GM23338 (cell line): ENCODE measurements at regions not wholly inside any gene's neighbourhood (a gene's known extent, or its start where the extent isn't known, plus 50 kb on each side); places are given as distances from the start of the nearest gene placed in this dataset.

Experiments used
- ATAC-seq: fragments of 200-7000 bp; cut with Tn5 transposase; 3 replicates; pipeline ENCODE4 v1.9.1; 2020
- DNase-seq: peaks from one replicate; pipeline ENCODE4 v3.0.0-alpha.2; 2015; ENCODE audit warnings: low spot score
- H2AFZ ChIP-seq: fragments of 200-600 bp; sonication (generic); 2 replicates; pipeline ENCODE4 v1.8.0; 2016; ENCODE audit warnings: antibody characterized with exemption, mild to moderate bottlenecking, moderate library complexity
- H3F3A ChIP-seq: fragments of 200-600 bp; sonication (generic); replicated peaks from 2 replicates; pipeline ENCODE4 v1.8.0; 2017; ENCODE audit warnings: antibody characterized with exemption, mixed run types, low read depth
- H3K27ac ChIP-seq: fragments of 200-600 bp; sonication (generic); 2 replicates; pipeline ENCODE4 v1.6.1; 2016; ENCODE audit warnings: low read depth
- H3K27me3 ChIP-seq: fragments of 200-600 bp; sonication (generic); 2 replicates; pipeline ENCODE4 v1.8.0; 2016; ENCODE audit warnings: mild to moderate bottlenecking, mixed run types, moderate library complexity; ENCODE audit not compliant: insufficient read depth
- H3K36me3 ChIP-seq: fragments of 200-600 bp; sonication (generic); 2 replicates; pipeline ENCODE4 v1.8.0; 2016; ENCODE audit warnings: mild to moderate bottlenecking; ENCODE audit not compliant: insufficient read depth
- H3K4me1 ChIP-seq: fragments of 200-600 bp; sonication (generic); 2 replicates; pipeline ENCODE4 v1.8.0; 2016; ENCODE audit warnings: mild to moderate bottlenecking, moderate library complexity; ENCODE audit not compliant: insufficient read depth
- H3K4me2 ChIP-seq: fragments of 200-600 bp; sonication (generic); 2 replicates; pipeline ENCODE4 v1.7.1; 2017; ENCODE audit warnings: mixed run types
- H3K4me3 ChIP-seq: fragments of 200-600 bp; sonication (generic); 2 replicates; pipeline ENCODE4 v1.6.1; 2016; ENCODE audit warnings: mixed run types
- H3K79me2 ChIP-seq: fragments of 200-600 bp; sonication (generic); replicated peaks from 2 replicates; pipeline ENCODE4 v1.8.0; 2017; ENCODE audit warnings: mild to moderate bottlenecking; ENCODE audit not compliant: insufficient read depth
- H3K9me2 ChIP-seq: fragments of 200-600 bp; sonication (generic); 2 replicates; pipeline ENCODE4 v1.8.0; 2017; ENCODE audit not compliant: insufficient read depth
- H4K20me1 ChIP-seq: fragments of 200-600 bp; sonication (generic); replicated peaks from 2 replicates; pipeline ENCODE4 v1.8.0; 2017; ENCODE audit warnings: mild to moderate bottlenecking; ENCODE audit not compliant: insufficient read depth
- H3K27ac Mint-ChIP-seq: 2 replicates; pipeline ENCODE4 v1.8.0; 2020; ENCODE audit warnings: inconsistent platforms, mild to moderate bottlenecking, moderate library complexity, mixed read lengths
- H3K27me3 Mint-ChIP-seq: 3 replicates; pipeline ENCODE4 v1.8.0; 2022; ENCODE audit warnings: low read depth, mild to moderate bottlenecking, moderate library complexity, mixed read lengths, inconsistent platforms; ENCODE audit not compliant: insufficient read depth, poor library complexity
- H3K36me3 Mint-ChIP-seq: 3 replicates; pipeline ENCODE4 v1.8.0; 2021; ENCODE audit warnings: low read depth, mild to moderate bottlenecking, inconsistent platforms, moderate library complexity, mixed read lengths
- H3K4me1 Mint-ChIP-seq: 3 replicates; pipeline ENCODE4 v1.8.0; 2020; ENCODE audit warnings: mild to moderate bottlenecking, inconsistent platforms, mixed read lengths
- H3K4me3 Mint-ChIP-seq: 3 replicates; pipeline ENCODE4 v1.8.0; 2021; ENCODE audit warnings: moderate library complexity, mild to moderate bottlenecking, inconsistent platforms, mixed read lengths
- H3K9me3 Mint-ChIP-seq: 3 replicates; pipeline ENCODE4 v1.8.0; 2020; ENCODE audit warnings: moderate library complexity, mild to moderate bottlenecking, inconsistent platforms, mixed read lengths
- EZH2phosphoT487 ChIP-seq: fragments of 200-600 bp; sonication (generic); IDR thresholded peaks from one replicate; pipeline ENCODE4 v1.8.1; 2018; ENCODE audit warnings: antibody characterized with exemption; ENCODE audit not compliant: unreplicated experiment
- NANOG ChIP-seq: IDR thresholded peaks from 2 replicates; pipeline ENCODE4 v1.6.1; 2016; ENCODE audit warnings: antibody characterized with exemption, borderline replicate concordance
- POLR2AphosphoS5 ChIP-seq: IDR thresholded peaks from 2 replicates; pipeline ENCODE4 v1.6.1; 2016; ENCODE audit warnings: antibody characterized with exemption, low read depth
- STAT1 ChIP-seq: IDR thresholded peaks from one replicate; pipeline ENCODE4 v1.6.1; 2016; ENCODE audit warnings: antibody characterized with exemption; ENCODE audit not compliant: unreplicated experiment
- ZNF114 ChIP-seq: fragments of 250-450 bp; sonication (Bioruptor Pico); IDR thresholded peaks from 2 replicates; pipeline ENCODE4 v1.5.0; 2020; ENCODE audit warnings: mild to moderate bottlenecking, moderate library complexity
- TF ChIP-seq, protein P1 (sequence below), 2 experiments: fragments of 200-600 bp in 1 of 2; sonication (generic) in 1 of 2; conservative IDR thresholded peaks; 2 replicates each; pipeline versions ENCODE4 v1.5.1 to v1.6.1; 2016 to 2017; ENCODE audit warnings: antibody characterized with exemption in 2 of 2, low read depth in 2 of 2, mild to moderate bottlenecking in 2 of 2, moderate library complexity in 1 of 2
- TF ChIP-seq, protein P2 (sequence below): IDR thresholded peaks from one replicate; pipeline ENCODE4 v1.6.1; 2018; ENCODE audit warnings: antibody characterized with exemption; ENCODE audit not compliant: unreplicated experiment

DNA sequence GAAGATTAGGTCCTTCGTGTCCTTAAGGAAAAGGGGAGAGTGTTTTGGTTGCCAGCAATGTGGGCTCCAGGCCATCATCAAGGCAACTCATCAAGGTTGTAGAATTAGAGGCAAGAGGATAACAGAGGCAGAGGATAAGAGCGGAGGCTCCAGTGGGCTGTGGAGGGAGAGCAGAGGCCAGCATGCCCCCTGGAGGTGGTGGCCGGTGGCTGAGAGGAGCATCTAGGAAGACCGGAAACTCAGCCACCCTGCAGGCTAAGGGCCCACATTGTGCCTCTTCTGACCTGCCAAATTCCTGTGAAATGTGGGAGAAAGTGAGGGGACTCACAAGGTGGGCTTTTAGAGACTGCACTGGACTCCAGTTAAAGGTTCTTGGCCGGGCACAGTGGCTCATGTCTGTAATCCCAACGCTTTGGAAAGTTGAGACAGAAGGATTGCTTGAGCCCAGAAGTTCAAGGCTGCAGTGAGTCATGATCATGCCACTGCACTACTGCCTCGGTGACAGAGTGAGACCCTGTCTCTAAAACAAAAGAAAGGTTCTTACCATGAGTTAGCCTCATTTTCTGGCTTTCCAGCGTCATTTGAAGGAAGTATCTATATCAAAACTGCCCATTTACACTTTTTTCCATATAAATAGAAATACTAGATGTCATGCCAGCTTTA lies 62.7 kb upstream of the ADORA2B start:
- H3K27ac Mint-ChIP-seq = no peak overlapping the region
- Histone ChIP-seq H3K27ac (no peak overlapping the region), H3K36me3 (no peaks in the 10 kb centered on the region), H3K79me2 (no peaks in the 10 kb centered on the region), H3K27me3 (no peaks in the 10 kb centered on the region), H2AFZ (peak overlapping the region; percentile 78), H3K4me2 (no peak overlapping the region), H3K4me1 (no peaks in the 10 kb centered on the region), H3F3A (no peaks in the 10 kb centered on the region), H3K4me3 (no peak overlapping the region), H3K9me2 (0 out of 2 replicates have a peak, but pooled peaks cover 5% of the 10 kb centered on the region), H4K20me1 (no peaks in the 10 kb centered on the region)
- H3K36me3 Mint-ChIP-seq = no peaks in the 10 kb centered on the region
- TF ChIP-seq STAT1 = no peak
- TF ChIP-seq, protein P1, sequence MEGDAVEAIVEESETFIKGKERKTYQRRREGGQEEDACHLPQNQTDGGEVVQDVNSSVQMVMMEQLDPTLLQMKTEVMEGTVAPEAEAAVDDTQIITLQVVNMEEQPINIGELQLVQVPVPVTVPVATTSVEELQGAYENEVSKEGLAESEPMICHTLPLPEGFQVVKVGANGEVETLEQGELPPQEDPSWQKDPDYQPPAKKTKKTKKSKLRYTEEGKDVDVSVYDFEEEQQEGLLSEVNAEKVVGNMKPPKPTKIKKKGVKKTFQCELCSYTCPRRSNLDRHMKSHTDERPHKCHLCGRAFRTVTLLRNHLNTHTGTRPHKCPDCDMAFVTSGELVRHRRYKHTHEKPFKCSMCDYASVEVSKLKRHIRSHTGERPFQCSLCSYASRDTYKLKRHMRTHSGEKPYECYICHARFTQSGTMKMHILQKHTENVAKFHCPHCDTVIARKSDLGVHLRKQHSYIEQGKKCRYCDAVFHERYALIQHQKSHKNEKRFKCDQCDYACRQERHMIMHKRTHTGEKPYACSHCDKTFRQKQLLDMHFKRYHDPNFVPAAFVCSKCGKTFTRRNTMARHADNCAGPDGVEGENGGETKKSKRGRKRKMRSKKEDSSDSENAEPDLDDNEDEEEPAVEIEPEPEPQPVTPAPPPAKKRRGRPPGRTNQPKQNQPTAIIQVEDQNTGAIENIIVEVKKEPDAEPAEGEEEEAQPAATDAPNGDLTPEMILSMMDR (conservative IDR thresholded peaks at IDR 0.05; ENCODE audit: low read depth in 2 of 2) = peak; percentile 58 to 66
- H3K9me3 Mint-ChIP-seq = no peaks in the 10 kb centered on the region; the same call in 2 of the 3 replicates
- peaks cover 5% of the 10 kb centered on the region; the same call in 2 of the 3 replicates for H3K4me1 Mint-ChIP-seq
- H3K27me3 Mint-ChIP-seq = peaks cover 3% of the 10 kb centered on the region
- DNase-seq = peak; percentile 69
- peak; percentile 96 for ATAC-seq
- H3K4me3 Mint-ChIP-seq = no peak overlapping the region

DNA sequence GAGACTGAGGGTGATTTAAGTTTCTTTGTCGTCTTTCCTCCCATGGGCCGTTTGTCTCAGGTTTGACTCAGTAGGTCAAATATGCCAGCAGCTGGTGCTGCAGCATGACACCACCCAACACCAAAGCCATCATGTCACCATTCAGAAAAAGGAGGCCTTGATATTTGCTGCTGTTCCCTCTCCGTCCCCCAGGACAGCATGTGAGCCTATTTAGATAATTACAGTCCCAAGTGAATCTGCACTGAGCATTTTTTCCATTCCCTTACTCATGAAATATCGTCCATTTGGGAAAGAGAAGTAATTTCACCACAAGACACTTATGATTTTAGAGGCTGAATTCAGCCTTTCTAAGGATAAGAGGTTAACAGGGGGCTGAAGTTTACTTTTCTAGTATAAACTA lies 62.2 kb upstream of the ADORA2B start:
- Mint-ChIP-seq H3K27ac (no peak overlapping the region), H3K4me1 (peaks cover 5% of the 10 kb centered on the region; the same call in 2 of the 3 replicates), H3K36me3 (no peaks in the 10 kb centered on the region), H3K9me3 (no peaks in the 10 kb centered on the region; the same call in 2 of the 3 replicates), H3K27me3 (peaks cover under 1% of the 10 kb centered on the region), H3K4me3 (no peak overlapping the region)
- H3K36me3 ChIP-seq = no peaks in the 10 kb centered on the region
- no peak overlapping the region for H3K4me2 ChIP-seq
- H3K9me2 ChIP-seq = 0 out of 2 replicates have a peak, but pooled peaks cover 5% of the 10 kb centered on the region
- H4K20me1 ChIP-seq = no peaks in the 10 kb centered on the region
- no peaks in the 10 kb centered on the region for H3F3A ChIP-seq
- no peaks in the 10 kb centered on the region for H3K4me1 ChIP-seq
- peak overlapping the region; percentile 63; the same call in 1 of the 2 replicates for H2AFZ ChIP-seq
- H3K79me2 ChIP-seq = no peaks in the 10 kb centered on the region
- no peak for DNase-seq
- no peak overlapping the region for H3K4me3 ChIP-seq
- no peaks in the 10 kb centered on the region for H3K27me3 ChIP-seq
- H3K27ac ChIP-seq = no peak overlapping the region
- ATAC-seq = no peak
- no peak for TF ChIP-seq STAT1
- no peak for TF ChIP-seq NANOG
- no peak for TF ChIP-seq POLR2AphosphoS5
- TF ChIP-seq, protein P2, sequence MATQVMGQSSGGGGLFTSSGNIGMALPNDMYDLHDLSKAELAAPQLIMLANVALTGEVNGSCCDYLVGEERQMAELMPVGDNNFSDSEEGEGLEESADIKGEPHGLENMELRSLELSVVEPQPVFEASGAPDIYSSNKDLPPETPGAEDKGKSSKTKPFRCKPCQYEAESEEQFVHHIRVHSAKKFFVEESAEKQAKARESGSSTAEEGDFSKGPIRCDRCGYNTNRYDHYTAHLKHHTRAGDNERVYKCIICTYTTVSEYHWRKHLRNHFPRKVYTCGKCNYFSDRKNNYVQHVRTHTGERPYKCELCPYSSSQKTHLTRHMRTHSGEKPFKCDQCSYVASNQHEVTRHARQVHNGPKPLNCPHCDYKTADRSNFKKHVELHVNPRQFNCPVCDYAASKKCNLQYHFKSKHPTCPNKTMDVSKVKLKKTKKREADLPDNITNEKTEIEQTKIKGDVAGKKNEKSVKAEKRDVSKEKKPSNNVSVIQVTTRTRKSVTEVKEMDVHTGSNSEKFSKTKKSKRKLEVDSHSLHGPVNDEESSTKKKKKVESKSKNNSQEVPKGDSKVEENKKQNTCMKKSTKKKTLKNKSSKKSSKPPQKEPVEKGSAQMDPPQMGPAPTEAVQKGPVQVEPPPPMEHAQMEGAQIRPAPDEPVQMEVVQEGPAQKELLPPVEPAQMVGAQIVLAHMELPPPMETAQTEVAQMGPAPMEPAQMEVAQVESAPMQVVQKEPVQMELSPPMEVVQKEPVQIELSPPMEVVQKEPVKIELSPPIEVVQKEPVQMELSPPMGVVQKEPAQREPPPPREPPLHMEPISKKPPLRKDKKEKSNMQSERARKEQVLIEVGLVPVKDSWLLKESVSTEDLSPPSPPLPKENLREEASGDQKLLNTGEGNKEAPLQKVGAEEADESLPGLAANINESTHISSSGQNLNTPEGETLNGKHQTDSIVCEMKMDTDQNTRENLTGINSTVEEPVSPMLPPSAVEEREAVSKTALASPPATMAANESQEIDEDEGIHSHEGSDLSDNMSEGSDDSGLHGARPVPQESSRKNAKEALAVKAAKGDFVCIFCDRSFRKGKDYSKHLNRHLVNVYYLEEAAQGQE = no peak
- no peak for TF ChIP-seq EZH2phosphoT487
- TF ChIP-seq, protein P1 (conservative IDR thresholded peaks at IDR 0.05; ENCODE audit: low read depth in 2 of 2) = no peak
- no peak for TF ChIP-seq ZNF114
